Panc1 (cell line): ENCODE measurements at regions not wholly inside any gene's neighbourhood (a gene's known extent, or its start where the extent isn't known, plus 50 kb on each side); places are given as distances from the start of the nearest gene placed in this dataset.

ENCODE experiments used
- ATAC-seq: fragments of 200-7000 bp; cut with Tn5 transposase; 2 replicates; pipeline ENCODE4 v1.9.1; 2020; ENCODE audit warnings: mild to moderate bottlenecking, moderate library complexity
- BruUV-seq: library from RNA; stranded (reverse); fragments of 400-500 nt; replicated peaks from 2 replicates; lab custom pipeline; 2021; lab: Mats Ljungman, UMichigan
- CTCF ChIA-PET: fragments of 300-600 bp; sonication (Branson Sonifier 250); formaldehyde crosslinking; loops from one replicate; lab custom pipeline; 2022; ENCODE audit warnings: antibody characterized with exemption; lab: Charles Lee
- POLR2A ChIA-PET: fragments of 300-600 bp; sonication (Branson Sonifier 250); formaldehyde crosslinking; loops from one replicate; lab custom pipeline; 2022; ENCODE audit warnings: antibody characterized with exemption; lab: Charles Lee
- DNase-seq: peaks from one replicate; pipeline ENCODE4 v3.0.0-alpha.2; 2010; ENCODE audit warnings: low read depth, low spot score
- H3K27ac ChIP-seq: 2 replicates; pipeline ENCODE4 v1.5.1; 2011; ENCODE audit warnings: mild to moderate bottlenecking, low read length, inconsistent platforms
- H3K27me3 ChIP-seq: fragments of 200-500 bp; sonication (Bioruptor generic); 2 replicates; pipeline ENCODE4 v1.6.0; 2014; ENCODE audit warnings: low read length, inconsistent platforms; ENCODE audit not compliant: control insufficient read depth, insufficient read depth
- H3K36me3 ChIP-seq: fragments of 200-500 bp; sonication (Bioruptor generic); 2 replicates; pipeline ENCODE4 v1.5.1; 2014; ENCODE audit warnings: inconsistent platforms, mild to moderate bottlenecking, low read length, moderate library complexity; ENCODE audit not compliant: control insufficient read depth, insufficient read depth
- H3K4me1 ChIP-seq: 2 replicates; pipeline ENCODE4 v1.5.1; 2011; ENCODE audit warnings: inconsistent platforms, mild to moderate bottlenecking, low read length, moderate library complexity; ENCODE audit not compliant: control insufficient read depth, insufficient read depth
- H3K4me3 ChIP-seq, 2 experiments: 2 replicates each; pipeline ENCODE4 v1.5.1; 2011 to 2012; ENCODE audit warnings: low read depth in 2 of 2, low read length in 2 of 2, mild to moderate bottlenecking in 2 of 2, inconsistent platforms in 1 of 2, moderate library complexity in 1 of 2
- H3K9me3 ChIP-seq: fragments of 200-500 bp; sonication (Bioruptor generic); 2 replicates; pipeline ENCODE4 v1.5.1; 2014; ENCODE audit warnings: low read depth, mild to moderate bottlenecking, inconsistent platforms, low read length, moderate library complexity; ENCODE audit not compliant: control insufficient read depth, insufficient read depth
- CTCF ChIP-seq: fragments of 450-650 bp; IDR thresholded peaks from 2 replicates; pipeline ENCODE4 v1.5.1; 2017; ENCODE audit warnings: mild to moderate bottlenecking
- POLR2AphosphoS5 ChIP-seq: IDR thresholded peaks from 2 replicates; pipeline ENCODE4 v1.6.1; 2012; ENCODE audit warnings: mild to moderate bottlenecking, low read depth, low read length, moderate library complexity
- REST ChIP-seq, 2 experiments: IDR thresholded peaks; 2 replicates each; pipeline ENCODE4 v1.6.1; 2011 to 2012; ENCODE audit warnings: low read depth in 2 of 2, control low read depth in 1 of 2, low read length in 1 of 2, mild to moderate bottlenecking in 1 of 2, moderate library complexity in 1 of 2; ENCODE audit not compliant: insufficient read depth in 1 of 2
- SIN3A ChIP-seq: IDR thresholded peaks from 2 replicates; pipeline ENCODE4 v1.6.1; 2012; ENCODE audit warnings: low read depth, mild to moderate bottlenecking, low read length, moderate library complexity, borderline replicate concordance; ENCODE audit not compliant: insufficient read depth
- TCF7L2 ChIP-seq: IDR thresholded peaks from 2 replicates; pipeline ENCODE4 v1.6.1; 2011; ENCODE audit warnings: mild to moderate bottlenecking, low read depth, low read length, inconsistent platforms
- in situ Hi-C: cut with HindIII; loops from 2 replicates; pipeline ENCODE4 v1.10.0; 2016; ENCODE audit warnings: low sequenced_read_pairs, low pct_unique_long_range_greater_than_20kb
- intact Hi-C: fragments of 100-400 bp; cut with micrococcal nuclease; formaldehyde crosslinking; loops from one replicate; pipeline ENCODE4 v1.10.0; 2022; ENCODE audit not compliant: unreplicated experiment

DNA sequence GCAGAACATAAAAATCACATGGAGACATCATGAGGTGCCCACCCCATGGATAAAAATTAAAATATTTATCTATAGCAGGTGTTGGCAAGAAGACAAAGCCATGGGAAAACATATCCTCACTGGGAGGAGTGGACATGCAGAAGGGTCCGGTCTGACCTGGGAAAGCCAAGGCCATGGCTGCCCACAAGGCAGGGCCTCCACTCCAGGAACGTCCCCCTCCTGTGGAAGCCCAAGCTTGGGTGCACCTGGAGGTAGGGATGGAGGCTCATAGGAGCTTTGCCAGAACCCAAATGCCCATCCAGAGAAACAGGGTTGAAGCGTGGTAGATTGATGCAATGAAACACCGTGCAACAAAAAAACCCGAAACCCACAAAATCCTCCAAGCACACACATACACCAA, 81.4 kb upstream of the COL5A1 start:
- TF ChIP-seq SIN3A (no peak), REST (IDR thresholded peaks at IDR 0.05; ENCODE audit: insufficient read depth in 1 of 2, low read depth in 2 of 2, low read length in 1 of 2) (no peak), POLR2AphosphoS5 (no peak), CTCF (no peak), TCF7L2 (no peak)
- DNase-seq: no peak
- POLR2A ChIA-PET: no interaction called here
- in situ Hi-C loops: no loop called here
- CTCF ChIA-PET: no interaction called here
- Histone ChIP-seq H3K36me3 (no peaks in the 10 kb centered on the region), H3K4me3 (no peak overlapping the region), H3K27ac (no peak overlapping the region), H3K4me1 (no peaks in the 10 kb centered on the region), H3K27me3 (no peaks in the 10 kb centered on the region), H3K9me3 (no peaks in the 10 kb centered on the region)
- intact Hi-C loops: no loop called here
- BruUV-seq: no TSS peak
- ATAC-seq: no peak

GRCh38 chr9:134560654-134561053, 80.9 kb upstream of the COL5A1 start:
- no TSS peak for BruUV-seq
- H3K4me1 ChIP-seq: no peaks in the 10 kb centered on the region
- in situ Hi-C loops (no loop called here), intact Hi-C loops (no loop called here)
- no peak for ATAC-seq
- ChIA-PET CTCF (no interaction called here), POLR2A (no interaction called here)
- TF ChIP-seq TCF7L2: no peak
- no peak for TF ChIP-seq SIN3A
- no peak for TF ChIP-seq REST (IDR thresholded peaks at IDR 0.05; ENCODE audit: insufficient read depth in 1 of 2, low read depth in 2 of 2, low read length in 1 of 2)
- no peak for TF ChIP-seq POLR2AphosphoS5
- no peak for TF ChIP-seq CTCF
- H3K4me3 ChIP-seq: no peak overlapping the region
- H3K36me3 ChIP-seq: no peaks in the 10 kb centered on the region
- H3K27me3 ChIP-seq: no peaks in the 10 kb centered on the region
- no peak overlapping the region for H3K27ac ChIP-seq
- no peak for DNase-seq
- H3K9me3 ChIP-seq: no peaks in the 10 kb centered on the region
